ENCODE measurements at regions not wholly inside any gene's neighbourhood (a gene's known extent, or its start where the extent isn't known, plus 50 kb on each side); places are given as distances from the start of the nearest gene placed in this dataset.
"Not testable (repeated sequence)": the region's sequence is repeated elsewhere in the genome, so short reads cannot be mapped to it uniquely, and the experiment has no call there.

DNA sequence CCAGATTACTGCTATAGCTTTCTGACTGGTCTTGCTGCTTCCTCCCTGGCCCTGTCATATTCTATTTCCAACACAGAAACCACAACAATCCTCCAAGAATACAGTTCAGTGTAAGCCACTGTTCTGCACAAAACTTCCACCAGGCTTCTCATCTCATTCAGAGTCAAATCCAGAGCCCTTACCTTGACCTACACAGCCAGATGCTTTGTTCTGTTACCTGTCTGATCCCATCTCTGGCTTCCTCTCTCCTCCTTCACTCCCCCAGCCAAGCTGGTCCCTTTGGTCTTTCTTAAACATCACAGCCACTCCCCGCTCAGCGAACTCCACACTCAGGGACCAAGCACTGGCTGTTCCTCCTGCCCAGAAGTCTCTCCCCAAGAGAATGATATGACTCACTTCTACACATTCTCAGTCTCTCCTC is 84.8 kb upstream of the BMP2K start:
- DNase-seq (ENCODE audit: low read depth, low spot score) = no peak
- H3K27ac ChIP-seq = no peak overlapping the region

DNA sequence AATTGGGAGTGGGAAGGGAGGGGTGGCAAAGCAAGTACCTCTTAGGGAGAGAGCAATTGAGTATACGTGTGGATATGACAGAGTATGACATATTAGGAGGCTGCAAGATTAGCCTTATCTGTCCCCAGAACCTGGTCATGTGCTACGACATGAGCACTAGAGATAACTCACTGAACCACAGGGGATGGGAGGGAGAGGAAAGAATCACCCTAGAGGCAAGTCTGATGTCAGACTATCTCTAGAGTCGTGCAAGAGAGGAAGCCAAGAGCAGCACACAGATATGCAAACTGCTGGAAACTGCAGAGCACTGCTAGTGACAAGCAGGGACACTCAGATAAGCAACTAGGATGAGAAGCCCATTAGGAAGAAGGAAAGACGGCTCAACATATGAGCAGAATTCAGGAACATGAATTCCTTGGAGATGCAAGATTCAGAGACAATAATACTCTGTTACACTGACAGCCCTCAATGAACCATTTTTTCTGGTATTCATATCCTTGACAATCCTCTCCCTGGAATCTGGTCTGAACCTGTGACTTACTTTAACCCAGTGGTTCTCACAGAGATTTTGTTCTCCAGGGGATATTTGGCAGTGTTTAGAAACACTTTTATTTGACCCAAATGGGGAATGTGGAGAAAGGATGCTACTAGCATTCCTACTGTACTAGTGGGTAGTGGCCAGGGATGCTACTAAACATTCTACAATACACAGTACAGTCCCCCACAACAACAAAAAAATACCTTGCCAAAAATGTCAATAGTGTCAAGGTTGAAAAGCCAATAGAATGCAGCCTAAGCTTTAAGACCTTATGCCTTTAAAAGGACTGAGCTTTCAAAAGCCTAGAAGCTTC is 84.0 kb upstream of the BMP2K start:
- DNase-seq (ENCODE audit: low read depth, low spot score) = no peak
- H3K27ac ChIP-seq = no peak overlapping the region

DNA sequence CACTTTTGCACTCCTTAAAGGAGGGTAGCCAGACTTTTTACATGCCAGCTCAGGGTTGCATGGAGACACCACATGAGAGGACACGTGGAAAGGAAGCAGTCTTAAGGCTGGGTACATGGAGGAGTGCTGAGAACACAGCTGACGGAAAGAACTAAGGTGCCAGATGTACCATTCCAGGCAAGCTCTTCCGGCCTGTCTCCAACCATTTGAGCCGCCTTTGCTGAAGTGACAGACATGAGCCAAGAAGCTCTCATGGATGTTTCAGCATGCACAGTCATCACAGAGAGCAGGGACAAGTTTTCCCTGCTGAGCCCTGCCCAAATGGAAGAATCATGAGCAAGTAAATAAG is 83.4 kb upstream of the BMP2K start:
- no peak for DNase-seq (ENCODE audit: low read depth, low spot score)
- H3K27ac ChIP-seq = no peak overlapping the region

DNA sequence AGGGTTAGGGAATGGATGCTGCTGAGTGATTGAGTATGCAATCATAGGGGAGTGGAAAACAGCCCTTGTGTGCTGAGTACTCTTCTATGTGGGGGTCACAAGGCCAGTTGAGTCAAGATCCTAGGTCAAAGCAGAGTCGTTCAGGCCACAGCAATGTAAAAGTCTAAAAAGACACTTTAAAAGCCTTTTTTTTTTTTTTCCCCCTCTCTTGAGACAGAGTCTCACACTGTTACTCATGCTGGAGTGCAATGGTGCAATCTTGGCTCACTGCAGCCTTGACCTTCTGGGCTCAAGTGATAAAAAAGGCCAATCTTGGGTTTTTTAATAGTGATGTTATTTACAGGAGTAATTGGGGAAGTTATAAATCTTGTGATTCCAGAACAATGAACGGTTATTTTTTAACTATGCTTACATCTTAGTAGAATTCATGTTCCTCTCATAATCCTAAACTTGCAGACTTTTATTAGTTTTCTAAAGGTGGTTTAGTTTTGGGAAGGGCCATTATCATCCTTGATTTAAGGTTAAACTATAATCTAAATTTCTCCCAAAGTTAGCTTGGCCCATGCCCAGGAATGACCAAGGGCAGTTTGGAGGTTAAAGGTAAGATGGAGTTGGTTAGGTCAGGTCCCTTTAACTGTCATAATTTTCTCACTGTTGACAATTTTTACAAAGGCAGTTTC is 82.2 kb upstream of the BMP2K start:
- no peak for DNase-seq (ENCODE audit: low read depth, low spot score)
- H3K27ac ChIP-seq = no peak overlapping the region

- H3K27ac ChIP-seq = no peak overlapping the region
These were observed 81.7 kb upstream of the BMP2K start for GRCh38 chr4:78694457-78694787.

DNA sequence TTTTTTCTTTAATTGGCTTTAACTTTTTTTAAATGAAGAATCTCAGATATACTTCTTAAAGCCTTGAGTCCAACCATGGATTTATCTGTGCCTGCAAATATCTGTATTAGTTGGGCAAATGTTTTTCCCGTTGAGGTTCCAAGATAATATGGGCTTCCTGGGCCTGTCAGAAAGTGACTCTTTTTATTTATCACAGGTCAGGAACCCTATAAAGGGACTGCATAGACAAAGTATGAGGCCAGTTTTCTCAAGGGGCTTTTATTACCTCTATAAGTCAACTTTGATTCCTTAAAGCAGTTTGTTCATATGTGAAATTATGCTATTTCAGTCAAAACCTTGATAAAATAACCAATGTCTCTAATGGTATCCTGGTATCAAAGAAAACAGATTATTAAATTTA is 80.2 kb upstream of the BMP2K start:
- no peak for DNase-seq (ENCODE audit: low read depth, low spot score)
- no peak overlapping the region for H3K27ac ChIP-seq

More at GRCh38 chr4:78694457-78694787, 81.7 kb upstream of the BMP2K start:
- DNase-seq (ENCODE audit: low read depth, low spot score) = no peak

DNA sequence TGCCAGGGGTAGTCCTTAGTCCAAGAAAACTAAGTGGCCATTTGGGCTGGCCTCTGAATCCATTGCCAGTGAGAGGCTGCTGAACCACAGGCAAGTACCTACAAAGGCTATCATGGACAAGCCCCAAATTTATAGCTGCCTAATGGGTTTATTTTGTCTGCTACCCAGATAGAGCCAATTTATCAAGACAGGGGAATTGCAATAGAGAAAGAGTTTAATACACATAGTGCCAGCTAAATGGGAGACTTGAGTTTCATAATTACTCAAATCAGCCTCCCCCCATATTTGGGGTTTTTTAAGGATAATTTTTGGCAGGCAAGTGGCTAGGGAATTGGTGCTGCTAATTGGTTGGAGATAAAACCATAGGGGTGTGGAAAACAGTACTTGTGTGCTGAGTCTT is 73.1 kb upstream of the BMP2K start:
- DNase-seq (ENCODE audit: low read depth, low spot score) = no peak
- H3K27ac ChIP-seq = no peak overlapping the region

DNA sequence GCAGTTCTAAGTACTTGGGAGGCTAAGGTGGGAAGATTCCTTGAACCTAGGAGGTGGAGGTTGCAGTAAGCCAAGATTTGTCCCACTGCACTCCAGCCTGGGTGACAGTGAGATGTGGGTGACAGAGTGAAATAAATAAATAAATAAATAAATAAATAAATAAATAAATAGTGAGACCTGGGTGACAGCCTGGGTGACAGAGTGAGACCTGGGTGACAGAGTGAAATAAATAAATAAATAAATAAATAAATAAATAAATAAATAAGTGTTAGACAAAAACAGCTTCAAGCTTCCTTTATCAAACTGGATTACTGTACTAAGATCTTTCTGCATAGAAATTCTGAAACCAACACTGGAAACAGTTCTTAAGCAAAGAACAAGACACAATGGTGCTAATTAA is 71.8 kb upstream of the BMP2K start:
- DNase-seq (ENCODE audit: low read depth, low spot score) = no peak
- H3K27ac ChIP-seq = no peak overlapping the region

DNA sequence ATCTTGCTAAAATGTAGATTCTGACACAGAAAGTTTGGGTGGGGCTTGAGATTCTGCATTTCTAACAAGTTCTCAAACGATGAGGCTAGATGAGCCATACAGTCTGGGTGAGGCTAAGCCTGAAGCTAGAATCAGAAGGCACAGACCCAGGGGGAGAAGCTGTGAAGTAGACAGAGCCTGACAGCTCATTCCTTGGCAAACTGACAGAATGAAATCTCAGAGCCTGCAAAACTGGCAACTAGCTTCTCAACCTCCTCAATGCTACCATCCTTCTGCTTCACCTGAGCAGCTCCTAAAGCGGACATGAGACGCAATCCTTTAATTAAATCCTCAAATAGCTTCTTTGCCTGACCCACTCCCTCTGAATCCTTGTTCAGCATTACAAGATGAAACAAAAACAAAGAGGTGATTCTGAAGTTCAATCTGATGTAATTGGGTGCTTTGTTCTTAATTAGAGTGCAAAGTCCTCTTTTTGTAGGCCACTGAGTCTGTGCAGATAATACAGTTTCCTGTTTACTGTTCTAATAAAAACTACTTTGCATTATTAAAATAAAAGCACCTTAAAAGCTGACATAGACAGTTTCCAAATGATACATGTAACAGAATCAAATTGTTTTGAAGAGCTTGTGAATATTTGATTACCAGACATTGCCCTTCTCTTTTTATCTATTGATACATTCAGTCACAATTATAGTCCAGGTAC is 71.0 kb upstream of the BMP2K start:
- peak; percentile 60 for DNase-seq (ENCODE audit: low read depth, low spot score)
- no peak overlapping the region for H3K27ac ChIP-seq

DNA sequence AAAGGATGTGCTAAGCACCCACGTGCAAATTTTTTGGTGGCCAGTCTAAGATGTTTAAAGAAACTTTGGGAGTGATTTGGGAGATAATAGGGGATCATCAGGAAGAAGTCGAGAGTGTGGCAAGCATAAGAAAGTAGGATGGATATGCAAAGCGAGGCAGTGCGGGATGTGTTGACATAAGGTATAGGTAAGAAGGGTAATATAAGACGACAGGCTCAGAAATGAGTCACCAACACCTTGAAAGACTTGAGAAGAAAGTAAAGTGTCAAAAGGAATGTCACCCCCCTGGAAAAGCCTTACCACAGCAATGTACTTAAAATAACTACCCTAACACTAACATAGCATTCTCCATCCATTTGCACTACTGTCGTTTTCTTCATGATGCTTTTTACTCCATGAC is 69.8 kb upstream of the BMP2K start:
- DNase-seq (ENCODE audit: low read depth, low spot score) = no peak
- no peak overlapping the region for H3K27ac ChIP-seq

- H3K27ac ChIP-seq = no peak overlapping the region
- no peak for DNase-seq (ENCODE audit: low read depth, low spot score)
These were observed 68.9 kb upstream of the BMP2K start for GRCh38 chr4:78707268-78707667.

GRCh38 chr4:78707793-78708192 is 68.4 kb upstream of the BMP2K start:
- DNase-seq (ENCODE audit: low read depth, low spot score) = no peak
- no peak overlapping the region for H3K27ac ChIP-seq

DNA sequence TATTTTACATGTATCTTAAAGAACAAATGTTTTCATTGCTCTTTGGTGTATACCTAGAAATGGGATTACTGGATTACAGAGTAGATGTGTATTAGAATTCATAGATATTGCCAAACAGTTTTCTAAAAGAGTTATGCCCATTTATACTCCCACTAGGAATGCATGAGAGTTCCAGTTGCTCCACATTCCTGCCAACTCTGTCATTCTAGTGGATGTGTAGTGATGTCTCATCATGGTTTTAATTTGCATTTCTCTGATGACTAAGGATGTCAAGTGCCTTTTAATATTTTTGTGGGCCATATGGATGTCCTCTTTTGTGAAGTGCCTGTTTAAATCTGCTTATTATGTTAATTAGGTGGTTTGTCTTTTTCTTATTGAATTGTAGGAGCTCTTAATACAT is 65.6 kb upstream of the BMP2K start:
- peak overlapping the region; percentile 24 for H3K27ac ChIP-seq
- DNase-seq (ENCODE audit: low read depth, low spot score) = peak; percentile 75

GRCh38 chr4:78711676-78712075 is 64.5 kb upstream of the BMP2K start:
- no peak for DNase-seq (ENCODE audit: low read depth, low spot score)

GRCh38 chr4:78714598-78714997 is 61.6 kb upstream of the BMP2K start:
- not testable (repeated sequence) for H3K27ac ChIP-seq; DNase-seq (ENCODE audit: low read depth, low spot score)

More at GRCh38 chr4:78711676-78712075, 64.5 kb upstream of the BMP2K start:
- H3K27ac ChIP-seq = no peak overlapping the region

DNA sequence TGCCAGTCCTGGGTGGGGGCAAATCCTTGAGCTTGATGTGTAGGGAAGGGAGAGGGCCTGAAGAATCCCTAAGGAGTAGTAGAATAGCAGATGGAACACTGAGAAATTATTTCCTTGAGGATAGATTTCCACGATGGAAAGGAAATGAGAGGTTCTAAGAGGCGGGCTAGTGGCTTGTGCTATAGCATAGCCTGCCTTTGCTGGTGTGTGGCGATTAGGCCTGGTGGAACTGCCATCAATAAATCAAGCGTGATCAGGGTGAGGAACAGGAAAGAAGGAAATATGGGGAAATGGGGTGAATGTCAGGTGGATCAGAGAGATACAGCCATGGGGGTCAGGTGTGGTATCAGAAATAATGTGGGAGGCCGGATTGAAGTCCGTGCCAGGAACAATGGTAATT is 60.8 kb upstream of the BMP2K start:
- not testable (repeated sequence) for DNase-seq (ENCODE audit: low read depth, low spot score); H3K27ac ChIP-seq

GRCh38 chr4:78717712-78718111 is 58.4 kb upstream of the BMP2K start:
- DNase-seq (ENCODE audit: low read depth, low spot score); H3K27ac ChIP-seq: not testable (repeated sequence)

DNA sequence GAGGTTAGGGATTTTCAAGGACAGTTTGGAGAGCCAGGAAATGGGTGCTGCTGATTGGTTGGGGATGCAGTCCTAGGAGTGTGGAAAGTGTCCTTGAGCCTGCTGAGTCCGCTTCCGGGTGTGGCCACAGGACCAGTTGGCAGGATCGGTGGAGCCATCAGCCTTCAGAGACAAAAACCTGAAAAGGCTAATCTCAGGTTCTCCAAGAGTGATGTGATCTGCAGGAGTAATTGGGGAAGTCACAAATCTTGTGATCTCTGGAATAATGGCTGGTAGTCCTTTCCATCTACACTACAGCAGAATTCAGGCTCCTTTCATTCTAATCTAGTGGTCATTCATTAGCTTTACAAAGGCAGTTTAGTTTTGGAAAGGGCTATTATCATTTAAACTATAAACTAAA is 55.9 kb upstream of the BMP2K start:
- H3K27ac ChIP-seq = no peak overlapping the region
- no peak for DNase-seq (ENCODE audit: low read depth, low spot score)

- H3K27ac ChIP-seq = no peak overlapping the region
- DNase-seq (ENCODE audit: low read depth, low spot score) = no peak
These were observed 55.0 kb upstream of the BMP2K start for GRCh38 chr4:78720994-78721677.

GRCh38 chr4:78721747-78722146 is 54.4 kb upstream of the BMP2K start:
- no peak for DNase-seq (ENCODE audit: low read depth, low spot score)
- no peak overlapping the region for H3K27ac ChIP-seq

GRCh38 chr4:78722320-78722719 is 53.8 kb upstream of the BMP2K start:
- DNase-seq (ENCODE audit: low read depth, low spot score) = no peak
- no peak overlapping the region for H3K27ac ChIP-seq

Measured in epithelial cell of prostate (primary cell).